Neuronal stem cell (in vitro differentiated cells): ENCODE measurements at regions not wholly inside any gene's neighbourhood (a gene's known extent, or its start where the extent isn't known, plus 50 kb on each side); places are given as distances from the start of the nearest gene placed in this dataset.

ENCODE experiments used
- DNase-seq: peaks from one replicate; pipeline ENCODE4 v3.0.0-alpha.2; 2013; ENCODE audit warnings: low spot score
- H2AFZ ChIP-seq: one replicate; pipeline ENCODE4 v1.6.1; 2013; ENCODE audit warnings: mild to moderate bottlenecking, low read length, inconsistent platforms
- H2AK5ac ChIP-seq: 2 replicates; pipeline ENCODE4 v1.6.1; 2013; ENCODE audit warnings: low read depth, mild to moderate bottlenecking, inconsistent platforms, low read length, moderate library complexity, mixed read lengths
- H2BK120ac ChIP-seq: 2 replicates; pipeline ENCODE4 v1.6.1; 2013; ENCODE audit warnings: low read depth, mild to moderate bottlenecking, inconsistent platforms, low read length, moderate library complexity, mixed read lengths
- H2BK12ac ChIP-seq: one replicate; pipeline ENCODE4 v1.6.1; 2013; ENCODE audit warnings: low read length, inconsistent platforms
- H2BK15ac ChIP-seq: 2 replicates; pipeline ENCODE4 v1.6.1; 2013; ENCODE audit warnings: mild to moderate bottlenecking, low read length, inconsistent platforms, mixed read lengths
- H2BK5ac ChIP-seq: one replicate; pipeline ENCODE4 v1.6.1; 2013; ENCODE audit warnings: inconsistent platforms, mild to moderate bottlenecking, low read length, moderate library complexity
- H3K14ac ChIP-seq: one replicate; pipeline ENCODE4 v1.6.1; 2013; ENCODE audit warnings: low read length, inconsistent platforms
- H3K18ac ChIP-seq: 2 replicates; pipeline ENCODE4 v1.6.1; 2013; ENCODE audit warnings: low read length, inconsistent platforms
- H3K23ac ChIP-seq: 2 replicates; pipeline ENCODE4 v1.6.1; 2013; ENCODE audit warnings: low read depth, mild to moderate bottlenecking, mixed read lengths, low read length, inconsistent platforms; ENCODE audit not compliant: poor library complexity
- H3K27ac ChIP-seq: replicated peaks from 3 replicates; pipeline ENCODE4 v1.5.1; 2013; ENCODE audit warnings: low read length, inconsistent platforms
- H3K27me3 ChIP-seq, 3 experiments: 2 replicates each; pipeline ENCODE4 v1.6.1; 2013; ENCODE audit warnings: low read length in 3 of 3, mild to moderate bottlenecking in 2 of 3, inconsistent platforms in 1 of 3, low read depth in 1 of 3, mixed read lengths in 1 of 3, moderate library complexity in 1 of 3; ENCODE audit not compliant: control insufficient read depth in 3 of 3, insufficient read depth in 3 of 3
- H3K36me3 ChIP-seq, 2 donors: replicated peaks in 1 of 2; 2 replicates each; pipeline ENCODE4 v1.6.1; 2013; ENCODE audit warnings: low read length in 2 of 2; ENCODE audit not compliant: control insufficient read depth in 2 of 2, insufficient read depth in 2 of 2
- H3K4ac ChIP-seq: 2 replicates; pipeline ENCODE4 v1.6.1; 2013; ENCODE audit warnings: inconsistent platforms, mild to moderate bottlenecking, low read length, moderate library complexity
- H3K4me1 ChIP-seq, 2 donors: 1 replicate in 1 of 2; 2 replicates in 1 of 2; pipeline ENCODE4 v1.6.1; 2013; ENCODE audit warnings: low read length in 2 of 2, low read depth in 1 of 2; ENCODE audit not compliant: control insufficient read depth in 2 of 2, insufficient read depth in 1 of 2
- H3K4me2 ChIP-seq: one replicate; pipeline ENCODE4 v1.6.1; 2013; ENCODE audit warnings: mild to moderate bottlenecking, low read length, inconsistent platforms; ENCODE audit not compliant: insufficient read depth, poor library complexity, severe bottlenecking
- H3K4me3 ChIP-seq, 2 donors: 2 replicates each; pipeline ENCODE4 v1.5.1; 2013; ENCODE audit warnings: low read length in 2 of 2, mild to moderate bottlenecking in 2 of 2, inconsistent platforms in 1 of 2, moderate library complexity in 1 of 2
- H3K79me1 ChIP-seq: one replicate; pipeline ENCODE4 v1.6.1; 2013; ENCODE audit warnings: low read depth, mild to moderate bottlenecking, inconsistent platforms, low read length, moderate library complexity
- H3K9ac ChIP-seq: one replicate; pipeline ENCODE4 v1.6.1; 2013; ENCODE audit warnings: mild to moderate bottlenecking, low read depth, low read length, inconsistent platforms; ENCODE audit not compliant: poor library complexity
- H3K9me3 ChIP-seq, 2 donors: replicated peaks in 1 of 2; 2 replicates each; pipeline versions ENCODE3 to v1.6.1; 2013; ENCODE audit warnings: low read length in 2 of 2, mild to moderate bottlenecking in 2 of 2, inconsistent platforms in 1 of 2, low read depth in 1 of 2, mixed read lengths in 1 of 2, moderate library complexity in 1 of 2; ENCODE audit not compliant: control insufficient read depth in 2 of 2, insufficient read depth in 1 of 2
- H4K8ac ChIP-seq: one replicate; pipeline ENCODE4 v1.6.1; 2013; ENCODE audit warnings: low read depth, mild to moderate bottlenecking, inconsistent platforms, low read length, moderate library complexity
- H4K91ac ChIP-seq: one replicate; pipeline ENCODE4 v1.6.1; 2013; ENCODE audit warnings: low read length, low read depth, mild to moderate bottlenecking, inconsistent platforms; ENCODE audit not compliant: poor library complexity
- WGBS, 2 donors: extraction: QIAGEN DNeasy Blood & Tissue Kit; methylation state at CpG; one replicate each; pipeline ENCODE4 v1.1.7; 2013; ENCODE audit warnings: missing lambda C conversion rate in 2 of 2, mixed read lengths in 1 of 2; ENCODE audit not compliant: insufficient read length in 2 of 2, insufficient replicate concordance in 1 of 2; ENCODE audit errors: extremely low coverage in 2 of 2; 5-methylcytosine and 5-hydroxymethylcytosine counted together

DNA sequence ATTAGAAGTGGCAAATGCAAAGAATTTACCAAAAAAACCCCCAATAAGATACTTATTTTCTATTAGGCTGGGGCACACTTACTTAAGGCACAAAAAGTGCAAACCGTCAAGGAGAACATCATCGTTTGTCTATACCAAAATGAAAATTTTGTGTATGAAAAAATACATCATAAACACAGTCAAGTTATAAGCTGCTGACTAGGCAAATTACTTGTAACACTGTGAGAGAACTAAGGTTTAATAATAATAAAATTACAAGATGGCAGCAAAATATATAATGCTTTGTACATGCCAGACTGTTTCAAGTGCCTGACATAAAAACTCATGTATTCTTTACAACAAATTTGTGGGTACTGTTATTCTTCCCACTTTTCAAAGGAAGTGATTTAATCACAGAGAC is 297.2 kb upstream of the CRBN start:
- no peak overlapping the region for H3K9ac ChIP-seq
- H3K4ac ChIP-seq: no peak overlapping the region
- no peak for DNase-seq
- no peak overlapping the region for H4K8ac ChIP-seq
- no peak overlapping the region for H3K4me2 ChIP-seq
- H3K18ac ChIP-seq: no peak overlapping the region
- H3K23ac ChIP-seq: no peak overlapping the region
- no peaks in the 10 kb centered on the region for H3K36me3 ChIP-seq
- no peak overlapping the region for H2BK12ac ChIP-seq
- no peak overlapping the region for H2BK5ac ChIP-seq
- H3K27ac ChIP-seq: no peak overlapping the region
- no peak overlapping the region for H2BK15ac ChIP-seq
- WGBS, 2 donors: no CpG with 5 or more reads among the region's 2 CpGs
- no peak overlapping the region for H2AK5ac ChIP-seq
- no peak overlapping the region for H2AFZ ChIP-seq
- no peaks in the 10 kb centered on the region for H3K4me1 ChIP-seq
- no peak overlapping the region for H4K91ac ChIP-seq
- H2BK120ac ChIP-seq: no peak overlapping the region
- no peaks in the 10 kb centered on the region for H3K79me1 ChIP-seq
- no peaks in the 10 kb centered on the region for H3K27me3 ChIP-seq
- no peak overlapping the region for H3K4me3 ChIP-seq
- no peak overlapping the region for H3K14ac ChIP-seq
- no peaks in the 10 kb centered on the region for H3K9me3 ChIP-seq

DNA sequence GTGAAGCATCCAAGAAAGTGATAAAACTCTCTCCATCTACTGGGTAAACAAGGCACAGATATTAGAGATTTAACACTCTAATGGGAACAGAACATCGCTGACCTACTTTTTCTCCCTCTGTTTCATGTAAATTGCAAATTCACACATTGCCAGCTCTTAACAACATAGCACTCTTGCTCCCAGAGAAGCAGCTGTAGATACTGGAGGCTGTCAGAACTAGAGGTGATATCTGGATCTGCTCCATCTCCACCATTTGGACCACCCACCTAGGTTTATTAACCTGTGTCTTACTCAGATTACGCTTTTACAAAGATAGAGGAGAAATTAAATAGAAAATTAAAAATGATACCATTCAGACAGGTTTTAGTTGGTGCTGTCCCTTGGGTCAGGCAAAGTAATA is 289.1 kb upstream of the CRBN start:
- H2AFZ ChIP-seq: no peak overlapping the region
- no peaks in the 10 kb centered on the region for H3K79me1 ChIP-seq
- no peak overlapping the region for H3K23ac ChIP-seq
- no peak overlapping the region for H4K91ac ChIP-seq
- no peak overlapping the region for H2BK12ac ChIP-seq
- no peaks in the 10 kb centered on the region for H3K9me3 ChIP-seq
- no peak overlapping the region for H4K8ac ChIP-seq
- no peak overlapping the region for H3K27ac ChIP-seq
- no peak overlapping the region for H3K14ac ChIP-seq
- H3K18ac ChIP-seq: no peak overlapping the region
- no peak overlapping the region for H3K4me3 ChIP-seq
- H2BK15ac ChIP-seq: no peak overlapping the region
- H3K4me2 ChIP-seq: no peak overlapping the region
- no peak overlapping the region for H2AK5ac ChIP-seq
- no peaks in the 10 kb centered on the region for H3K36me3 ChIP-seq
- no peak overlapping the region for H2BK5ac ChIP-seq
- peaks cover 0 to 4% of the 10 kb centered on the region in 2 donors for H3K4me1 ChIP-seq
- no CpG with 5 or more reads among the region's 2 CpGs for WGBS, 2 donors
- no peaks in the 10 kb centered on the region for H3K27me3 ChIP-seq
- H2BK120ac ChIP-seq: no peak overlapping the region
- DNase-seq: no peak
- no peak overlapping the region for H3K4ac ChIP-seq
- no peak overlapping the region for H3K9ac ChIP-seq

DNA sequence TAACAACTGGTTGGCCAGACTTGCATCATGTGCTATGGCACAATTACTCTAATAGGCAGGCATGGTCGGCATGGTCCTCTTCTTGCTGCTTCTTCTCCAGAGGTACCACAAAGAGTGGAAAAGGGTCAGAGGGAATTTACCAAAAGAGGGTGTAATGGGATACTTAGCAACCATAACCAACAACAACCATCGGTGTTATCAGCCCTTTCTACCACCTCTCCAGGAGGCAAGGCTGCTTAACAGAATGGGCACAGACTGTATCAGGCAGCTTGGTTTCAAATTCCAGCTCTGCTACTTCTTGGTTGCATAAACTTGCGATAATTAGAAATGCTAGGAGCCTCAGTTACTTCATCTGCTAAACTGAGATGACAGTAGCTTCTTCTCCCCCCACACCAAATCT is 284.6 kb upstream of the CRBN start:
- Histone ChIP-seq H3K14ac (no peak overlapping the region), H3K79me1 (no peaks in the 10 kb centered on the region), H3K4me3 (no peak overlapping the region), H3K36me3 (no peaks in the 10 kb centered on the region), H4K8ac (no peak overlapping the region), H2BK15ac (no peak overlapping the region), H2AK5ac (no peak overlapping the region), H3K23ac (no peak overlapping the region), H4K91ac (no peak overlapping the region), H2BK12ac (no peak overlapping the region), H3K4me2 (no peak overlapping the region), H2BK5ac (no peak overlapping the region), H2BK120ac (no peak overlapping the region), H2AFZ (no peak overlapping the region), H3K27me3 (no peaks in the 10 kb centered on the region), H3K9me3 (no peaks in the 10 kb centered on the region), H3K27ac (no peak overlapping the region), H3K18ac (no peak overlapping the region), H3K4ac (no peak overlapping the region), H3K4me1 (peaks cover 0 to 4% of the 10 kb centered on the region in 2 donors), H3K9ac (no peak overlapping the region)
- WGBS, 2 donors: no CpG with 5 or more reads among the region's 3 CpGs
- no peak for DNase-seq

DNA sequence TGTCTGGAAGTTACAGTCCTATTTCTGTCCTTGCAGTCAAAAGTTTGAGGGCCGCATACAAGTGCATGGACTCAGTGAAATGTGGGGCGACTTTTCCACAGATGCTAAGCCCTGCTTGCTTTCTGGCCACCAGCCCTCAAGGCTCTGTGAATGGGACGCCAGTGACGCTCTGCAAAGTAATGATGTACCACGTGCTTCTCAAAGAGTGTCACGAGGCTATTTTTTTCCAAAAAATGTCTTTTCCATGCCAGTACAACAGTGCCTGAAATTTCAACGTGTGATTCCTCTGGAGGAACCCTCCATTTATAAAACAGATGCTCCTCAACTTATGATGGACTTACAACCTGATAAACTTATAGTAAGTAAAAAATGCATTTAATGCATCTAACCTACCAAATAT is 281.8 kb upstream of the CRBN start:
- no peak overlapping the region for H3K14ac ChIP-seq
- no peaks in the 10 kb centered on the region for H3K79me1 ChIP-seq
- no peak overlapping the region for H2BK12ac ChIP-seq
- H3K27me3 ChIP-seq: no peaks in the 10 kb centered on the region
- H3K4me3 ChIP-seq: no peak overlapping the region
- WGBS, 2 donors: no CpG with 5 or more reads among the region's 7 CpGs
- no peak overlapping the region for H2BK5ac ChIP-seq
- peaks cover 0 to 4% of the 10 kb centered on the region in 2 donors for H3K4me1 ChIP-seq
- no peak overlapping the region for H2BK120ac ChIP-seq
- no peak overlapping the region for H4K91ac ChIP-seq
- no peak for DNase-seq
- no peak overlapping the region for H2BK15ac ChIP-seq
- no peaks in the 10 kb centered on the region for H3K36me3 ChIP-seq
- H3K4me2 ChIP-seq: no peak overlapping the region
- H4K8ac ChIP-seq: no peak overlapping the region
- H3K18ac ChIP-seq: no peak overlapping the region
- no peaks in the 10 kb centered on the region for H3K9me3 ChIP-seq
- H3K27ac ChIP-seq: no peak overlapping the region
- H3K23ac ChIP-seq: no peak overlapping the region
- H2AFZ ChIP-seq: no peak overlapping the region
- H2AK5ac ChIP-seq: no peak overlapping the region
- no peak overlapping the region for H3K4ac ChIP-seq
- no peak overlapping the region for H3K9ac ChIP-seq
